Fibroblast of peridontal ligament (primary cell): ENCODE measurements at regions not wholly inside any gene's neighbourhood (a gene's known extent, or its start where the extent isn't known, plus 50 kb on each side); places are given as distances from the start of the nearest gene placed in this dataset.

Source experiments
- DNase-seq: peaks from one replicate; pipeline ENCODE4 v3.0.0-alpha.2; 2010; ENCODE audit errors: extremely low read depth

- no peak for DNase-seq
These were observed 188.1 kb upstream of the VGLL2 start for GRCh38 chr6:117077300-117077699.

- no peak for DNase-seq
These were observed 186.7 kb upstream of the VGLL2 start for GRCh38 chr6:117078624-117079023.

GRCh38 chr6:117079951-117080350 lies 185.4 kb upstream of the VGLL2 start:
- DNase-seq = no peak

GRCh38 chr6:117089604-117090003 lies 175.8 kb upstream of the VGLL2 start:
- no peak for DNase-seq

GRCh38 chr6:117110146-117110545 lies 155.2 kb upstream of the VGLL2 start:
- DNase-seq = no peak

- DNase-seq = no peak
These were observed 154.6 kb upstream of the VGLL2 start for GRCh38 chr6:117110737-117111136.

- DNase-seq = no peak
These were observed 147.7 kb upstream of the VGLL2 start for GRCh38 chr6:117117652-117118051.

- DNase-seq = no peak
These were observed 146.9 kb upstream of the VGLL2 start for GRCh38 chr6:117118490-117118889.

- DNase-seq = no peak
These were observed 139.1 kb upstream of the VGLL2 start for GRCh38 chr6:117126213-117126612.

- DNase-seq = no peak
These were observed 137.3 kb upstream of the VGLL2 start for GRCh38 chr6:117128052-117128451.

GRCh38 chr6:117130125-117130524 lies 135.2 kb upstream of the VGLL2 start:
- no peak for DNase-seq

GRCh38 chr6:117136702-117137101 lies 128.7 kb upstream of the VGLL2 start:
- no peak for DNase-seq

- no peak for DNase-seq
These were observed 127.6 kb upstream of the VGLL2 start for GRCh38 chr6:117137711-117138110.

- DNase-seq = no peak
These were observed 126.9 kb upstream of the VGLL2 start for GRCh38 chr6:117138425-117138824.

GRCh38 chr6:117138920-117139319 lies 126.4 kb upstream of the VGLL2 start:
- no peak for DNase-seq

GRCh38 chr6:117142142-117142541 lies 123.2 kb upstream of the VGLL2 start:
- no peak for DNase-seq

GRCh38 chr6:117142995-117143394 lies 122.4 kb upstream of the VGLL2 start:
- DNase-seq = no peak

GRCh38 chr6:117143647-117144046 lies 121.7 kb upstream of the VGLL2 start:
- no peak for DNase-seq

- no peak for DNase-seq
These were observed 119.4 kb upstream of the VGLL2 start for GRCh38 chr6:117145940-117146339.

GRCh38 chr6:117149324-117149723 lies 116.0 kb upstream of the VGLL2 start:
- no peak for DNase-seq

GRCh38 chr6:117156741-117157140 lies 108.6 kb upstream of the VGLL2 start:
- no peak for DNase-seq

GRCh38 chr6:117157448-117157847 lies 107.9 kb upstream of the VGLL2 start:
- DNase-seq = no peak

GRCh38 chr6:117165911-117166499 lies 99.4 kb upstream of the VGLL2 start:
- DNase-seq = no peak

GRCh38 chr6:117167520-117168271 lies 97.7 kb upstream of the VGLL2 start:
- peak; percentile 0 for DNase-seq
